Effector memory CD8-positive, alpha-beta T cell (primary cell): ENCODE measurements at regions not wholly inside any gene's neighbourhood (a gene's known extent, or its start where the extent isn't known, plus 50 kb on each side); places are given as distances from the start of the nearest gene placed in this dataset.

ENCODE experiments used
- ATAC-seq: fragments of 150-1000 bp; cut with Tn5 transposase; replicated peaks from 2 replicates; pipeline ENCODE4 v1.10.0; 2021; ENCODE audit warnings: mild to moderate bottlenecking, moderate library complexity
- DNase-seq, 3 experiments: peaks; one replicate each; pipeline ENCODE4 v3.0.0; 2021
- H3K27ac Mint-ChIP-seq, 2 donors: one replicate each; pipeline ENCODE4 v1.8.0; 2022; ENCODE audit warnings: mild to moderate bottlenecking in 2 of 2, mixed read lengths in 2 of 2, moderate library complexity in 2 of 2
- H3K27me3 Mint-ChIP-seq, 2 donors: one replicate each; pipeline ENCODE4 v1.8.0; 2022; ENCODE audit warnings: mixed read lengths in 2 of 2
- H3K36me3 Mint-ChIP-seq: one replicate; pipeline ENCODE4 v1.8.0; 2022; ENCODE audit warnings: mild to moderate bottlenecking, moderate library complexity, mixed read lengths; ENCODE audit not compliant: insufficient read depth
- H3K4me1 Mint-ChIP-seq, 2 donors: one replicate each; pipeline ENCODE4 v1.8.0; 2022; ENCODE audit warnings: low read depth in 2 of 2, mixed read lengths in 2 of 2
- H3K4me3 Mint-ChIP-seq, 2 donors: one replicate each; pipeline ENCODE4 v1.8.0; 2022; ENCODE audit warnings: mild to moderate bottlenecking in 2 of 2, mixed read lengths in 2 of 2, moderate library complexity in 2 of 2
- H3K9me3 Mint-ChIP-seq, 2 donors: one replicate each; pipeline ENCODE4 v1.8.0; 2022; ENCODE audit warnings: mixed read lengths in 2 of 2

GRCh38 chrX:45274576-45274975 is 73.9 kb upstream of the DIPK2B start:
- no peaks in the 10 kb centered on the region for H3K36me3 Mint-ChIP-seq
- no peaks in the 10 kb centered on the region for H3K4me1 Mint-ChIP-seq
- ATAC-seq (no peak), DNase-seq (no peak)
- H3K27ac Mint-ChIP-seq = no peak overlapping the region
- no peak overlapping the region for H3K4me3 Mint-ChIP-seq
- peaks cover 16 to 19% of the 10 kb centered on the region in 2 donors for H3K27me3 Mint-ChIP-seq
- no peaks in the 10 kb centered on the region for H3K9me3 Mint-ChIP-seq

DNA sequence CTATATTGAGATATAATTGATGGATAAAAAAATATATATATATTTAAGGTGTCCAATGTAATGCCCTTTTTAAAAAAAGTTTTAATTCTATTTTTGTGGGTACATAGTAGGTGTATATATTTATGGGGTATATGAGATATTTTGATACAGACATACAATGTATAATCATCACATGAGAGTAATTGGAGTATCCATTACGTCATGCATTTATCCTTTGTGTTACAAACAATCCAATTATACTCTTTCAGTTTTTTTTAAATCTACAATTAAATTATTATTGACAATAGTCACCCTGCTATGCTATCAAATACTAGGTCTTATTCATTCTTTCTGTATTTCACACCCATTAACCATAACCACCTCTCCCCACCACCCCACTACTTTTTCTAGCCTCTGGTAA is 66.3 kb upstream of the DIPK2B start:
- ATAC-seq = no peak
- H3K27ac Mint-ChIP-seq = no peak overlapping the region
- no peak for DNase-seq
- H3K4me3 Mint-ChIP-seq = no peak overlapping the region
- H3K36me3 Mint-ChIP-seq = no peaks in the 10 kb centered on the region
- H3K4me1 Mint-ChIP-seq = no peaks in the 10 kb centered on the region
- peaks cover 11 to 20% of the 10 kb centered on the region in 2 donors for H3K27me3 Mint-ChIP-seq
- no peaks in the 10 kb centered on the region for H3K9me3 Mint-ChIP-seq

DNA sequence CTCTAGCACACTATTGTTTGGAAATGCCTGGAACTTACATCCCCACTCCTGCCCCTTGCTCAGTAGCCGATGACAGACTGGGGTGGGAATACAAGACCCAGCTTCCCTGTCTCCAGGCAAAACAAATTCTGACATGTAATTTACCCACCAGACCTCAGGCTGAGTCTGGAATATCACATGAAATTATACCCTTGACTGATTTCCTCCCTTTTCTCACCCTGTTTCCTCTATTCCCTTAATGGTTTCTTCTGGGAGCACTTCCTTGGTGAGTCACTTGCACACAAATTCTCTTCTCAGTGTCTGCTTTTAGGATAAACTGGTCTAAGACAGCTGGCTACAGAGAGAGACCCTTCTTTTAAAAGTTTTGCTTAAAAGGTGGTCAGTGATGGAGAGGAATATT is 65.8 kb upstream of the DIPK2B start:
- ATAC-seq (no peak), DNase-seq (no peak)
- Mint-ChIP-seq H3K9me3 (no peaks in the 10 kb centered on the region), H3K4me1 (no peaks in the 10 kb centered on the region), H3K27me3 (peaks cover 11 to 18% of the 10 kb centered on the region in 2 donors), H3K36me3 (no peaks in the 10 kb centered on the region), H3K4me3 (no peak overlapping the region), H3K27ac (no peak overlapping the region)

DNA sequence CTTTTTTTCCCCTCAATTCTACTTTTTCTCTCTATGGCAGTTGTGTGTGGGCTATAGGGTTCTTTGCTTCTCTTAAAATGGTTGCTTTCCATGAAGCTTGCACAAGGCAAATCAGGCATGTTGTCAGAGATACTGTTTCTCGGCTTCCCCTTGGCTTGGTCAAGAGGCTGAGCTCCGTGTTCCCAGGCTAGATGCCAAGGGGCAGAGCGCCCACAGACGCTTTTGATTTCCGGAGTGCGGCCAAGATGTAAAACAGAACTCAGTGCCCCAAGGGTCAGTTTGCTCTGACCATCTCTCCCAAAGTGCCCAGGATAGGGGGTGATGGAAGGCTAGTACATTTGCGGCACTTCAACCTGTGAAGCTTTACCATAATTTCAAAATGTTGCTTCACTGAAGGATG is 64.2 kb upstream of the DIPK2B start:
- Mint-ChIP-seq H3K4me3 (no peak overlapping the region), H3K27ac (no peak overlapping the region), H3K4me1 (no peaks in the 10 kb centered on the region), H3K27me3 (peaks cover 0 to 6% of the 10 kb centered on the region in 2 donors), H3K36me3 (no peaks in the 10 kb centered on the region), H3K9me3 (no peaks in the 10 kb centered on the region)
- DNase-seq = no peak
- no peak for ATAC-seq

GRCh38 chrX:45261471-45261870 is 60.8 kb upstream of the DIPK2B start:
- no peaks in the 10 kb centered on the region for H3K9me3 Mint-ChIP-seq
- H3K36me3 Mint-ChIP-seq = no peaks in the 10 kb centered on the region
- no peak overlapping the region for H3K4me3 Mint-ChIP-seq
- no peak for DNase-seq
- no peak for ATAC-seq
- H3K4me1 Mint-ChIP-seq = no peaks in the 10 kb centered on the region
- peaks cover 4 to 9% of the 10 kb centered on the region in 2 donors for H3K27me3 Mint-ChIP-seq
- no peak overlapping the region for H3K27ac Mint-ChIP-seq

DNA sequence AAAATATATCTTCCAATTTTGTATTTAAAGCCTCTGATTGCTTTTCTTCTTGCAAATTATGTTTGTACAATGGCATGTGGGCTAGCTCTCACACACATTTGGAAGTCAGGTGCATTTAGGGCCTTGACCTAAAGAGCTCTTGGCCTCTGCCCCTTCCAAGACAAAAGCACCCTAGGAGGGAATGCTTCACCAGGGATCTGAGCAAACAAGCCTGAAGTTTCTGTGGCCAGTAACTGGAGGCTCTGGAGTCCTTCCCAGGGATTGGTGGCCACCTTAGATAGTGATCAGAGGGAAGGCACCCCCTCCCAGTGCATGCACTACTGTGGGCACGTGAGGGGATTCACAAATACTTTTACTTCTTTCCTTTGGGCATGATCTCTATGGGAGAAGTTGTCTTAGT is 60.3 kb upstream of the DIPK2B start:
- H3K4me1 Mint-ChIP-seq = no peaks in the 10 kb centered on the region
- ATAC-seq (no peak), DNase-seq (no peak)
- H3K27me3 Mint-ChIP-seq = peaks cover 0 to 9% of the 10 kb centered on the region in 2 donors
- H3K4me3 Mint-ChIP-seq = no peak overlapping the region
- no peak overlapping the region for H3K27ac Mint-ChIP-seq
- no peaks in the 10 kb centered on the region for H3K36me3 Mint-ChIP-seq
- no peaks in the 10 kb centered on the region for H3K9me3 Mint-ChIP-seq

- Mint-ChIP-seq H3K4me1 (no peaks in the 10 kb centered on the region), H3K27me3 (peaks cover 0 to 9% of the 10 kb centered on the region in 2 donors), H3K36me3 (no peaks in the 10 kb centered on the region), H3K27ac (no peak overlapping the region), H3K4me3 (no peak overlapping the region), H3K9me3 (no peaks in the 10 kb centered on the region)
- ATAC-seq (no peak), DNase-seq (no peak)
These were observed 58.2 kb upstream of the DIPK2B start for GRCh38 chrX:45258731-45259402.
